ENCODE measurements at regions not wholly inside any gene's neighbourhood (a gene's known extent, or its start where the extent isn't known, plus 50 kb on each side); places are given as distances from the start of the nearest gene placed in this dataset.

GRCh38 chr5:85500869-85501268 lies 1116.2 kb upstream of the EDIL3 start:
- no peak for DNase-seq (ENCODE audit: low spot score)
- Histone ChIP-seq H2AFZ (no peak overlapping the region), H3K4me2 (no peak overlapping the region), H4K20me1 (ENCODE audit: insufficient read depth, poor library complexity, severe bottlenecking) (no peaks in the 10 kb centered on the region), H3K9me3 (ENCODE audit: low read depth) (no peaks in the 10 kb centered on the region), H3K79me2 (no peaks in the 10 kb centered on the region), H3K4me1 (ENCODE audit: insufficient read depth) (no peaks in the 10 kb centered on the region), H3K27me3 (no peaks in the 10 kb centered on the region), H3K9me2 (replicated peaks; ENCODE audit: insufficient read depth) (no peaks in the 10 kb centered on the region), H3K36me3 (replicated peaks; ENCODE audit: insufficient read depth, low read depth) (no peaks in the 10 kb centered on the region), H3K27ac (no peak overlapping the region), H3K4me3 (no peak overlapping the region)
- TF ChIP-seq EZH2 (IDR thresholded peaks at IDR 0.05; ENCODE audit: borderline replicate concordance) (no peak), EZH2phosphoT487 (IDR thresholded peaks at IDR 0.05; ENCODE audit: low read depth, severe bottlenecking, unreplicated experiment) (no peak), CTCF (IDR thresholded peaks at IDR 0.05; ENCODE audit: poor library complexity) (no peak)

- DNase-seq (ENCODE audit: low spot score), result peak; percentile 5
- Histone ChIP-seq H3K79me2 (no peaks in the 10 kb centered on the region), H3K4me1 (ENCODE audit: insufficient read depth) (no peaks in the 10 kb centered on the region), H3K4me3 (no peak overlapping the region), H3K9me3 (ENCODE audit: low read depth) (no peaks in the 10 kb centered on the region), H2AFZ (no peak overlapping the region), H4K20me1 (ENCODE audit: insufficient read depth, poor library complexity, severe bottlenecking) (no peaks in the 10 kb centered on the region), H3K36me3 (replicated peaks; ENCODE audit: insufficient read depth, low read depth) (no peaks in the 10 kb centered on the region), H3K4me2 (no peak overlapping the region), H3K9me2 (replicated peaks; ENCODE audit: insufficient read depth) (no peaks in the 10 kb centered on the region), H3K27ac (no peak overlapping the region), H3K27me3 (no peaks in the 10 kb centered on the region)
- no peak for TF ChIP-seq EZH2 (IDR thresholded peaks at IDR 0.05; ENCODE audit: borderline replicate concordance)
- 95% methylated on average over 4 of the region's 4 CpGs for WGBS (ENCODE audit: low lambda C conversion rate, missing lambda C conversion rate)
Observed at GRCh38 chr5:85512896-85513295, 1104.8 kb upstream of the COX7C start.

- Histone ChIP-seq H2AFZ (no peak overlapping the region), H3K27ac (no peak overlapping the region), H4K20me1 (ENCODE audit: insufficient read depth, poor library complexity, severe bottlenecking) (no peaks in the 10 kb centered on the region), H3K79me2 (no peaks in the 10 kb centered on the region), H3K36me3 (replicated peaks; ENCODE audit: insufficient read depth, low read depth) (no peaks in the 10 kb centered on the region), H3K9me3 (ENCODE audit: low read depth) (no peaks in the 10 kb centered on the region), H3K9me2 (replicated peaks; ENCODE audit: insufficient read depth) (no peaks in the 10 kb centered on the region), H3K27me3 (no peaks in the 10 kb centered on the region), H3K4me2 (no peak overlapping the region), H3K4me3 (no peak overlapping the region), H3K4me1 (ENCODE audit: insufficient read depth) (no peaks in the 10 kb centered on the region)
- no peak for TF ChIP-seq EZH2 (IDR thresholded peaks at IDR 0.05; ENCODE audit: borderline replicate concordance)
- DNase-seq (ENCODE audit: low spot score), result no peak
Observed at GRCh38 chr5:85515588-85515987, 1102.2 kb upstream of the COX7C start.

GRCh38 chr5:85517386-85517785 lies 1100.4 kb upstream of the COX7C start:
- H3K27ac ChIP-seq, result no peak overlapping the region
- no peak for TF ChIP-seq EZH2phosphoT487 (IDR thresholded peaks at IDR 0.05; ENCODE audit: low read depth, severe bottlenecking, unreplicated experiment)
- TF ChIP-seq EZH2 (IDR thresholded peaks at IDR 0.05; ENCODE audit: borderline replicate concordance), result no peak
- TF ChIP-seq CTCF (IDR thresholded peaks at IDR 0.05; ENCODE audit: poor library complexity), result no peak
- no peaks in the 10 kb centered on the region for H3K9me3 ChIP-seq (ENCODE audit: low read depth)
- H3K4me1 ChIP-seq (ENCODE audit: insufficient read depth), result no peaks in the 10 kb centered on the region
- H3K4me2 ChIP-seq, result no peak overlapping the region
- DNase-seq (ENCODE audit: low spot score), result no peak
- H4K20me1 ChIP-seq (ENCODE audit: insufficient read depth, poor library complexity, severe bottlenecking), result no peaks in the 10 kb centered on the region
- WGBS (ENCODE audit: low lambda C conversion rate, missing lambda C conversion rate), result 93% methylated on average over 3 of the region's 3 CpGs
- no peak overlapping the region for H3K4me3 ChIP-seq
- H3K27me3 ChIP-seq, result no peaks in the 10 kb centered on the region
- H2AFZ ChIP-seq, result no peak overlapping the region
- H3K79me2 ChIP-seq, result no peaks in the 10 kb centered on the region
- no peaks in the 10 kb centered on the region for H3K36me3 ChIP-seq (replicated peaks; ENCODE audit: insufficient read depth, low read depth)
- H3K9me2 ChIP-seq (replicated peaks; ENCODE audit: insufficient read depth), result no peaks in the 10 kb centered on the region
